ENCODE measurements at regions not wholly inside any gene's neighbourhood (a gene's known extent, or its start where the extent isn't known, plus 50 kb on each side); places are given as distances from the start of the nearest gene placed in this dataset.

GRCh38 chr1:209230314-209230713 is 353.2 kb upstream of the CAMK1G start:
- Histone ChIP-seq H3K4me3 (ENCODE audit: low read depth, low read length) (no peak overlapping the region), H3K27me3 (ENCODE audit: control insufficient read depth, insufficient read depth, low read length) (peaks cover 5% of the 10 kb centered on the region), H3K36me3 (ENCODE audit: control insufficient read depth, insufficient read depth, low read length) (no peaks in the 10 kb centered on the region)
- no peak for TF ChIP-seq CTCF (IDR thresholded peaks at IDR 0.05; ENCODE audit: insufficient read depth, low read length, poor library complexity, severe bottlenecking)
- DNase-seq (ENCODE audit: low read depth) = no peak

- Histone ChIP-seq H3K27me3 (ENCODE audit: control insufficient read depth, insufficient read depth, low read length) (peaks cover 5% of the 10 kb centered on the region), H3K4me3 (ENCODE audit: low read depth, low read length) (no peak overlapping the region), H3K36me3 (ENCODE audit: control insufficient read depth, insufficient read depth, low read length) (no peaks in the 10 kb centered on the region)
- TF ChIP-seq CTCF (IDR thresholded peaks at IDR 0.05; ENCODE audit: insufficient read depth, low read length, poor library complexity, severe bottlenecking) = no peak
- DNase-seq (ENCODE audit: low read depth) = no peak
These were observed 351.9 kb upstream of the CAMK1G start for GRCh38 chr1:209231476-209232156.

- peaks cover 5% of the 10 kb centered on the region for H3K27me3 ChIP-seq (ENCODE audit: control insufficient read depth, insufficient read depth, low read length)
- H3K4me3 ChIP-seq (ENCODE audit: low read depth, low read length) = no peak overlapping the region
- TF ChIP-seq CTCF (IDR thresholded peaks at IDR 0.05; ENCODE audit: insufficient read depth, low read length, poor library complexity, severe bottlenecking) = no peak
- H3K36me3 ChIP-seq (ENCODE audit: control insufficient read depth, insufficient read depth, low read length) = no peaks in the 10 kb centered on the region
- DNase-seq (ENCODE audit: low read depth) = no peak
These were observed 351.3 kb upstream of the CAMK1G start for GRCh38 chr1:209232197-209232596.

GRCh38 chr1:209232759-209233158 is 350.8 kb upstream of the CAMK1G start:
- TF ChIP-seq CTCF (IDR thresholded peaks at IDR 0.05; ENCODE audit: insufficient read depth, low read length, poor library complexity, severe bottlenecking) = no peak
- DNase-seq (ENCODE audit: low read depth) = no peak
- no peak overlapping the region for H3K4me3 ChIP-seq (ENCODE audit: low read depth, low read length)
- H3K36me3 ChIP-seq (ENCODE audit: control insufficient read depth, insufficient read depth, low read length) = no peaks in the 10 kb centered on the region
- H3K27me3 ChIP-seq (ENCODE audit: control insufficient read depth, insufficient read depth, low read length) = peaks cover 5% of the 10 kb centered on the region

GRCh38 chr1:209235166-209235565 is 348.3 kb upstream of the CAMK1G start:
- DNase-seq (ENCODE audit: low read depth) = no peak
- Histone ChIP-seq H3K27me3 (ENCODE audit: control insufficient read depth, insufficient read depth, low read length) (peaks cover 5% of the 10 kb centered on the region), H3K4me3 (ENCODE audit: low read depth, low read length) (no peak overlapping the region), H3K36me3 (ENCODE audit: control insufficient read depth, insufficient read depth, low read length) (no peaks in the 10 kb centered on the region)
- no peak for TF ChIP-seq CTCF (IDR thresholded peaks at IDR 0.05; ENCODE audit: insufficient read depth, low read length, poor library complexity, severe bottlenecking)

- no peaks in the 10 kb centered on the region for H3K36me3 ChIP-seq (ENCODE audit: control insufficient read depth, insufficient read depth, low read length)
- no peaks in the 10 kb centered on the region for H3K27me3 ChIP-seq (ENCODE audit: control insufficient read depth, insufficient read depth, low read length)
- no peak overlapping the region for H3K4me3 ChIP-seq (ENCODE audit: low read depth, low read length)
- DNase-seq (ENCODE audit: low read depth) = no peak
- no peak for TF ChIP-seq CTCF (IDR thresholded peaks at IDR 0.05; ENCODE audit: insufficient read depth, low read length, poor library complexity, severe bottlenecking)
These were observed 345.2 kb upstream of the CAMK1G start for GRCh38 chr1:209238356-209238755.
